Uterus (tissue), 3 donors: ENCODE measurements at regions not wholly inside any gene's neighbourhood (a gene's known extent, or its start where the extent isn't known, plus 50 kb on each side); places are given as distances from the start of the nearest gene placed in this dataset.
"Not testable (repeated sequence)": the region's sequence is repeated elsewhere in the genome, so short reads cannot be mapped to it uniquely, and the experiment has no call there.

Experiments
- DNase-seq, 2 donors: peaks; one replicate each; pipeline ENCODE4 v3.0.0-alpha.2; 2019 to 2020
- H3K27ac ChIP-seq, 2 donors: fragments of 200-600 bp; sonication (generic); 1 replicate in 1 of 2; 2 replicates in 1 of 2; pipeline ENCODE4 v1.5.1; 2016 to 2018
- H3K27me3 ChIP-seq, 2 donors: fragments of 200-600 bp; sonication (generic); one replicate each; pipeline ENCODE4 v1.5.1; 2018 to 2019; ENCODE audit warnings: control low read depth in 1 of 2
- H3K36me3 ChIP-seq, 2 donors: fragments of 200-600 bp; sonication (generic); one replicate each; pipeline ENCODE4 v1.5.1; 2019; ENCODE audit warnings: control low read depth in 1 of 2
- H3K4me1 ChIP-seq, 2 donors: fragments of 200-600 bp; sonication (generic); one replicate each; pipeline ENCODE4 v1.5.1; 2018 to 2019; ENCODE audit warnings: control low read depth in 1 of 2
- H3K4me3 ChIP-seq, 2 donors: fragments of 200-600 bp; sonication (generic); 1 replicate in 1 of 2; 2 replicates in 1 of 2; pipeline ENCODE4 v1.5.1; 2018 to 2019; ENCODE audit warnings: mild to moderate bottlenecking in 1 of 2
- H3K9me3 ChIP-seq, 2 donors: fragments of 200-600 bp; sonication (generic); one replicate each; pipeline ENCODE4 v1.5.1; 2019; ENCODE audit warnings: control low read depth in 1 of 2
- POLR2A ChIP-seq, 2 donors: fragments of 450-650 bp; IDR thresholded peaks; one replicate each; pipeline ENCODE4 v1.6.1; 2016; ENCODE audit warnings: antibody characterized with exemption in 2 of 2, mild to moderate bottlenecking in 1 of 2, moderate library complexity in 1 of 2
- intact Hi-C: fragments of 100-400 bp; cut with DNase I; formaldehyde crosslinking; loops from one replicate; pipeline ENCODE4 v1.15.1; 2023; ENCODE audit warnings: low total_unique reads
- TF ChIP-seq, protein P1 (sequence below), 4 experiments: fragments of 200-600 bp in 2 of 4; fragments of 450-650 bp in 2 of 4; sonication (generic) in 2 of 4; IDR thresholded peaks; one replicate each; pipeline ENCODE4 v1.5.1; 2016 to 2019; ENCODE audit warnings: antibody characterized with exemption in 4 of 4, mild to moderate bottlenecking in 2 of 4, moderate library complexity in 1 of 4
- donor health status: DM: yes; HTN: yes; CAD: no.

DNA sequence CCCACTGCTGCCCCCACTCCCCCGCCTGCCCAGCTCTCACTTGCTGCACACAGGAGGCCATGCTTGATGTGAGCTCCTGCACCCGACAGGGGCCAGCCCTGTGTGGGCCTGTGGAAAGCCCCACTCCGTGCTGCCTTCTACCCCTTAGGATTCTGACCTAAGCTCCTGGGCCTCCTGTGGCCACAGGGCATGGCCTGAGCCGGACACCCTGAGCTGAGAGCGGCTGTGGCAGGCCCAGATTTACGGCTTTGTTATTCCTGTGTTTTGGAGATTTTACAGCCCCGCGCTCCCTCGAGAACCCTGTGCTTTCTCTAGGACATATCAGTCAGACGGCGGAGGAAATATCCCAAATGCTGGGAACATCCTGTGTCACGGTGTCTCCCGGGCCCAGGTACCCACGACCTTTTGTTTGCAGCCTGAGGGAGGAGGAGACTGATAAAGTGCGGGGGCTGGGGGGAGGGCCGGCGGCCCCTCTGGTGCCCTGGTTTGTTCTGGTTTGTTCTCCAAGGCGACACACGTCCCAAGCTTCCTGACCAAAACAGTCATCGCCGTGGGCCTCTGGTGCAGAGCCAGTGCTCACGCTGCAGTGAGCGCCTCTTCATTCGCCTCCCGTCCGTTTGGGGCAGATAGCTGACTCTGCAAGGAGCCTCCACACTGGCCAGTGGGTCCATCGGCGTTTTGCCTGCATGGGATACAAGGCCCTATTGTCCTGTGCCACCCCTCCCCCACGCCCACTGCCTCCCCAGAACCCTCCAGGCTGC lies 363.4 kb downstream of the C16orf95 start:
- Histone ChIP-seq H3K27me3 (peaks cover 0 to 10% of the 10 kb centered on the region in 2 donors), H3K4me3 (no peak overlapping the region), H3K36me3 (no peaks in the 10 kb centered on the region), H3K4me1 (no peaks in the 10 kb centered on the region), H3K9me3 (no peaks in the 10 kb centered on the region), H3K27ac (no peak overlapping the region)
- TF ChIP-seq POLR2A (IDR thresholded peaks at IDR 0.05), result no peak
- TF ChIP-seq, protein P1, sequence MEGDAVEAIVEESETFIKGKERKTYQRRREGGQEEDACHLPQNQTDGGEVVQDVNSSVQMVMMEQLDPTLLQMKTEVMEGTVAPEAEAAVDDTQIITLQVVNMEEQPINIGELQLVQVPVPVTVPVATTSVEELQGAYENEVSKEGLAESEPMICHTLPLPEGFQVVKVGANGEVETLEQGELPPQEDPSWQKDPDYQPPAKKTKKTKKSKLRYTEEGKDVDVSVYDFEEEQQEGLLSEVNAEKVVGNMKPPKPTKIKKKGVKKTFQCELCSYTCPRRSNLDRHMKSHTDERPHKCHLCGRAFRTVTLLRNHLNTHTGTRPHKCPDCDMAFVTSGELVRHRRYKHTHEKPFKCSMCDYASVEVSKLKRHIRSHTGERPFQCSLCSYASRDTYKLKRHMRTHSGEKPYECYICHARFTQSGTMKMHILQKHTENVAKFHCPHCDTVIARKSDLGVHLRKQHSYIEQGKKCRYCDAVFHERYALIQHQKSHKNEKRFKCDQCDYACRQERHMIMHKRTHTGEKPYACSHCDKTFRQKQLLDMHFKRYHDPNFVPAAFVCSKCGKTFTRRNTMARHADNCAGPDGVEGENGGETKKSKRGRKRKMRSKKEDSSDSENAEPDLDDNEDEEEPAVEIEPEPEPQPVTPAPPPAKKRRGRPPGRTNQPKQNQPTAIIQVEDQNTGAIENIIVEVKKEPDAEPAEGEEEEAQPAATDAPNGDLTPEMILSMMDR (IDR thresholded peaks at IDR 0.05), result no peak
- intact Hi-C loops, result no loop called here
- DNase-seq, result no peak

- no peaks in the 10 kb centered on the region for H3K36me3 ChIP-seq
- no peak for DNase-seq
- H3K27me3 ChIP-seq, result peaks cover 0 to 10% of the 10 kb centered on the region in 2 donors
- intact Hi-C loops, result no loop called here
- no peak overlapping the region for H3K27ac ChIP-seq
- TF ChIP-seq POLR2A (IDR thresholded peaks at IDR 0.05), result no peak
- TF ChIP-seq, protein P1 (IDR thresholded peaks at IDR 0.05), result no peak
- no peak overlapping the region for H3K4me3 ChIP-seq
- peaks cover 0 to 4% of the 10 kb centered on the region in 2 donors for H3K4me1 ChIP-seq
- H3K9me3 ChIP-seq, result no peaks in the 10 kb centered on the region
These were observed 361.9 kb downstream of the C16orf95 start for GRCh38 chr16:86955136-86955855.

DNA sequence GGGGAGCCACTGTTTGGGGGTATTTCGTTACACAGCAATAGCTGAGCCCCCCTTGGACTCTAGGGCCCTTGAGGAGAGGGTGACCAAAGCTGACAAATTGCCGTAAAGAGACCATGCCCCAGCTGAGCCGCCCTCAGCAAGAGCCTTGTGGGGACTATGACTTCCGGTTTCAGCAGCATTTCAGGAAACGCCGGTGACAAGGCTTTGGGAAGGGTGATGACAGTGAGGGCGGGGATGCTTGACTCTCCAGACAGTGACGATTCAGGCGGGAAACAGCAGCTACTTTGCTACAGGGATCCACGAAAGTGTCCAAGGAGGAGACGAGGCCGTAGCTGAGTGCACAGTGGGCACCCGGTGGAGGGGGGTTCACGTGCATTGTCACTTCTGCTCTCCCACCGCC lies 360.8 kb downstream of the C16orf95 start:
- intact Hi-C loops, result no loop called here
- TF ChIP-seq, protein P1 (IDR thresholded peaks at IDR 0.05), result no peak
- H3K36me3 ChIP-seq, result no peaks in the 10 kb centered on the region
- H3K4me1 ChIP-seq, result peaks cover 0 to 4% of the 10 kb centered on the region in 2 donors
- no peak overlapping the region for H3K27ac ChIP-seq
- peaks cover 0 to 10% of the 10 kb centered on the region in 2 donors for H3K27me3 ChIP-seq
- no peak for DNase-seq
- H3K4me3 ChIP-seq, result no peak overlapping the region
- no peaks in the 10 kb centered on the region for H3K9me3 ChIP-seq

DNA sequence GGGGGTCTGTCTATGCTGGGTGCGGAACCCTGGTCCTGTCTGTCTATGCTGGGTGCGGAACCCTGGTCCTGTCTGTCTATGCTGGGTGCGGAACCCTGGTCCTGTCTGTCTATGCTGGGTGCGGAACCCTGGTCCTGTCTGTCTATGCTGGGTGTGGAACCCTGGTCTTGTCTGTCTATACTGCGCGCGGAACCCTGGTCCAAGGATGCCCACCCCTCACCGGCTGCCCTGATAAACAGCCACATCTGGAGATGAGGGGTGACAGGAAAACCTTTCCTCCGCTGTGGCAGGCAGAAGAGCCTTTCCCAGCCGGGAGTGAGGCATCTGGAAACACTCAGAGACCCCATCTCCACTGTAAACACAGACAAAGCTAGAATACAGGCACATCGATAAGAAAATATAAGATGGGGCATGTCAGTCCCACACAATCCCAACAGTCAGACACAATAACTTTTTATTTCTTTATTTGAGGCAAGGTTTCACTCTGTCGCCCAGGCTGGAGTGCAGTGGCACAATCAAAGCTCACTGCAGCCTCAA lies 359.5 kb downstream of the C16orf95 start:
- H3K27ac ChIP-seq, H3K36me3 ChIP-seq, intact Hi-C loops, H3K9me3 ChIP-seq, H3K4me1 ChIP-seq, H3K4me3 ChIP-seq, DNase-seq, H3K27me3 ChIP-seq: not testable (repeated sequence)

DNA sequence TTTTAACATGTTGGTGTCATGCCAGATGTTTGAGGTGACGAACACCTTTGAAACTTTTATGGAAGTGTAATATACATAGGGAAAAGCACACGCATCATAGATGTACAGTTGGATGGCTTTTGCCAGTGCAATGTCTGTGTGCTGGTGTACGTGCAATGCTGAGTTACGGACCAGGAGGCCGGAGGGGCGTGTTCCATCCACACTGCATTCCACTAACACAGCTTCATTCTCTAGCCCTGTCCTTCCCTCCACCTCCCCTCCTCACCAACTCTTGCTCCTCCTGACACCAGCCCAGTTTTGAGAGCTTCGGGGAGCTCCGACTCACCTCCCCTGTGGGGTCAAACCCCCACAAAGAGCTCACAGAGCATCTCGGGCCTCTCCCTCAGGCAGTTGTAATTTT lies 358.8 kb downstream of the C16orf95 start:
- H3K4me1 ChIP-seq, result peaks cover 0 to 4% of the 10 kb centered on the region in 2 donors
- no peak overlapping the region for H3K27ac ChIP-seq
- H3K4me3 ChIP-seq, result no peak overlapping the region
- intact Hi-C loops, result no loop called here
- no peak for TF ChIP-seq POLR2A (IDR thresholded peaks at IDR 0.05)
- TF ChIP-seq, protein P1 (IDR thresholded peaks at IDR 0.05), result no peak
- H3K36me3 ChIP-seq, result no peaks in the 10 kb centered on the region
- DNase-seq, result no peak
- peaks cover 0 to 10% of the 10 kb centered on the region in 2 donors for H3K27me3 ChIP-seq
- no peaks in the 10 kb centered on the region for H3K9me3 ChIP-seq
